MM.1S (cell line): ENCODE measurements at regions not wholly inside any gene's neighbourhood (a gene's known extent, or its start where the extent isn't known, plus 50 kb on each side); places are given as distances from the start of the nearest gene placed in this dataset.

ENCODE experiments used
- DNase-seq: peaks from one replicate; pipeline ENCODE4 v3.0.0-alpha.2; 2015
- H2AFZ ChIP-seq: fragments of 300-600 bp; sonication (generic); 2 replicates; pipeline ENCODE4 v1.6.0; 2016; ENCODE audit warnings: antibody characterized with exemption, low read length
- H3F3A ChIP-seq: fragments of 300-600 bp; sonication (generic); 2 replicates; pipeline ENCODE4 v1.6.1; 2016; ENCODE audit warnings: mild to moderate bottlenecking, antibody characterized with exemption, low read length, moderate library complexity, mixed read lengths; ENCODE audit not compliant: insufficient read depth
- H3K27ac ChIP-seq: fragments of 300-600 bp; sonication (generic); 2 replicates; pipeline ENCODE4 v1.5.1; 2016; ENCODE audit warnings: mild to moderate bottlenecking, low read length
- H3K27me3 ChIP-seq: fragments of 300-600 bp; sonication (generic); replicated peaks from 2 replicates; pipeline ENCODE4 v1.6.0; 2016; ENCODE audit warnings: low read length; ENCODE audit not compliant: insufficient read depth
- H3K36me3 ChIP-seq: fragments of 300-600 bp; sonication (generic); replicated peaks from 2 replicates; pipeline ENCODE4 v1.6.1; 2016; ENCODE audit warnings: mild to moderate bottlenecking, low read length, mixed read lengths; ENCODE audit not compliant: insufficient read depth
- H3K4me1 ChIP-seq: fragments of 300-600 bp; sonication (generic); 2 replicates; pipeline ENCODE4 v1.6.1; 2016; ENCODE audit warnings: low read length, mixed read lengths
- H3K4me2 ChIP-seq: fragments of 300-600 bp; sonication (generic); 2 replicates; pipeline ENCODE4 v1.6.0; 2016; ENCODE audit warnings: low read depth, low read length
- H3K4me3 ChIP-seq: fragments of 300-600 bp; sonication (generic); 2 replicates; pipeline ENCODE4 v1.5.1; 2016; ENCODE audit warnings: low read length, mixed read lengths
- H3K79me2 ChIP-seq: fragments of 300-600 bp; sonication (generic); 2 replicates; pipeline ENCODE4 v1.6.1; 2016; ENCODE audit warnings: mixed run types, low read length, mixed read lengths
- H3K9ac ChIP-seq: fragments of 300-600 bp; sonication (generic); 2 replicates; pipeline ENCODE4 v1.6.1; 2016; ENCODE audit warnings: low read length, mixed read lengths
- H3K9me2 ChIP-seq: fragments of 300-600 bp; sonication (generic); replicated peaks from 2 replicates; pipeline ENCODE4 v1.6.1; 2016; ENCODE audit warnings: mild to moderate bottlenecking, low read length, mixed read lengths; ENCODE audit not compliant: insufficient read depth
- H3K9me3 ChIP-seq: fragments of 300-600 bp; sonication (generic); replicated peaks from 2 replicates; pipeline ENCODE4 v1.6.1; 2016; ENCODE audit warnings: mild to moderate bottlenecking, low read length, mixed read lengths; ENCODE audit not compliant: insufficient read depth
- H4K20me1 ChIP-seq: fragments of 300-600 bp; sonication (generic); 2 replicates; pipeline ENCODE4 v1.6.1; 2016; ENCODE audit warnings: mild to moderate bottlenecking, low read length, moderate library complexity, mixed read lengths; ENCODE audit not compliant: insufficient read depth
- CTCF ChIP-seq: fragments of 300-600 bp; sonication (generic); IDR thresholded peaks from 2 replicates; pipeline ENCODE4 v1.5.1; 2016; ENCODE audit warnings: antibody characterized with exemption, low read length, mixed read lengths
- EZH2 ChIP-seq: fragments of 300-600 bp; sonication (generic); optimal IDR thresholded peaks from 2 replicates; pipeline ENCODE3; 2017; ENCODE audit warnings: low read depth, mild to moderate bottlenecking, antibody characterized with exemption, low read length, mixed read lengths
- EZH2phosphoT487 ChIP-seq: fragments of 300-600 bp; sonication (generic); IDR thresholded peaks from 2 replicates; pipeline ENCODE4 v1.6.1; 2018; ENCODE audit warnings: antibody characterized with exemption, low read length

- no peak for TF ChIP-seq CTCF
- no peak for TF ChIP-seq EZH2
- no peak for TF ChIP-seq EZH2phosphoT487
Observed at GRCh38 chr4:31272331-31273061, 552.3 kb downstream of the PCDH7 start.

GRCh38 chr4:31275906-31276305 lies 555.7 kb downstream of the PCDH7 start:
- no peak for TF ChIP-seq EZH2phosphoT487
- no peak for TF ChIP-seq CTCF
- no peak for TF ChIP-seq EZH2
- Histone ChIP-seq H3K9ac (no peak overlapping the region), H3K36me3 (no peaks in the 10 kb centered on the region), H3K27ac (no peak overlapping the region), H3K79me2 (no peaks in the 10 kb centered on the region), H3K4me2 (no peak overlapping the region), H3K9me2 (no peaks in the 10 kb centered on the region), H3F3A (no peaks in the 10 kb centered on the region), H3K9me3 (no peaks in the 10 kb centered on the region), H3K4me1 (no peaks in the 10 kb centered on the region), H4K20me1 (no peaks in the 10 kb centered on the region), H2AFZ (no peak overlapping the region), H3K4me3 (no peak overlapping the region), H3K27me3 (no peaks in the 10 kb centered on the region)
- DNase-seq = no peak

More at GRCh38 chr4:31272331-31273061, 552.3 kb downstream of the PCDH7 start:
- H3K4me3 ChIP-seq = no peak overlapping the region
- no peaks in the 10 kb centered on the region for H3K36me3 ChIP-seq
- no peak overlapping the region for H2AFZ ChIP-seq
- DNase-seq = no peak
- H3K4me1 ChIP-seq = no peaks in the 10 kb centered on the region
- no peaks in the 10 kb centered on the region for H3K9me2 ChIP-seq
- no peaks in the 10 kb centered on the region for H3K27me3 ChIP-seq
- no peak overlapping the region for H3K27ac ChIP-seq
- no peak overlapping the region for H3K4me2 ChIP-seq
- no peaks in the 10 kb centered on the region for H3F3A ChIP-seq
- H4K20me1 ChIP-seq = no peaks in the 10 kb centered on the region
- H3K9me3 ChIP-seq = no peaks in the 10 kb centered on the region
- no peaks in the 10 kb centered on the region for H3K79me2 ChIP-seq
- no peak overlapping the region for H3K9ac ChIP-seq

GRCh38 chr4:31283679-31284078 lies 563.5 kb downstream of the PCDH7 start:
- H3K4me1 ChIP-seq = no peaks in the 10 kb centered on the region
- no peaks in the 10 kb centered on the region for H3K79me2 ChIP-seq
- H3K27ac ChIP-seq = no peak overlapping the region
- H3K9ac ChIP-seq = no peak overlapping the region
- no peak for TF ChIP-seq CTCF
- no peak for TF ChIP-seq EZH2
- TF ChIP-seq EZH2phosphoT487 = no peak
- no peaks in the 10 kb centered on the region for H3K9me2 ChIP-seq
- no peak overlapping the region for H2AFZ ChIP-seq
- no peaks in the 10 kb centered on the region for H3K27me3 ChIP-seq
- no peaks in the 10 kb centered on the region for H3F3A ChIP-seq
- H3K4me3 ChIP-seq = no peak overlapping the region
- no peaks in the 10 kb centered on the region for H4K20me1 ChIP-seq
- H3K36me3 ChIP-seq = no peaks in the 10 kb centered on the region
- DNase-seq = no peak
- H3K4me2 ChIP-seq = no peak overlapping the region
- no peaks in the 10 kb centered on the region for H3K9me3 ChIP-seq
